ENCODE measurements at regions not wholly inside any gene's neighbourhood (a gene's known extent, or its start where the extent isn't known, plus 50 kb on each side); places are given as distances from the start of the nearest gene placed in this dataset.
A peak's percentile ranks its signal among the peaks of the same experiment; 100 is the strongest.

DNA sequence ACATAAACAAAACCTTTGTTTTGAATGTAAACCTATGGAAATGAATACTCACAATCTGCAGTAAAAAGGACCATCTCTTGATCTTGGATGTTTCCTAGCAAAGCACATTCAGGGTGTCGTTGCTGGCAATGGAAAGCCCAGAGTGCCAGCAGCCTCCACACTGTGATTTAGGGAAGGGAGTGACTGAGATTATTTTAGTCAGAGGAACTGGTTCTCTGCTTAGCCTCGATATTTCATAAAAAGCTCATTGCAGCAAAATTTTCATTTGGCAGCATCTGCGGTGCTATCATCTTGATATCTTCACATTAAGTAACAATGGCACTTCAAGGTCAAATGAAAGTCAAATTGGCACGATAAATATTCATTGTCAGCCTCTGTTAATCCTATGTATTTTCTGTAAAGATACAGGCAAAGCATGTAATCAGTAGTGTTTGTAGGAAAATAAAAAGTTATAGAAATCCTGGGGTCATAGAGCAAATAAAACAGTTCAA lies 116.0 kb downstream of the MACIR start:
- DNase-seq, result no peak

GRCh38 chr5:103373597-103374472 lies 115.3 kb downstream of the MACIR start:
- DNase-seq, result no peak

GRCh38 chr5:103371046-103371607 lies 112.6 kb downstream of the MACIR start:
- no peak for DNase-seq

DNA sequence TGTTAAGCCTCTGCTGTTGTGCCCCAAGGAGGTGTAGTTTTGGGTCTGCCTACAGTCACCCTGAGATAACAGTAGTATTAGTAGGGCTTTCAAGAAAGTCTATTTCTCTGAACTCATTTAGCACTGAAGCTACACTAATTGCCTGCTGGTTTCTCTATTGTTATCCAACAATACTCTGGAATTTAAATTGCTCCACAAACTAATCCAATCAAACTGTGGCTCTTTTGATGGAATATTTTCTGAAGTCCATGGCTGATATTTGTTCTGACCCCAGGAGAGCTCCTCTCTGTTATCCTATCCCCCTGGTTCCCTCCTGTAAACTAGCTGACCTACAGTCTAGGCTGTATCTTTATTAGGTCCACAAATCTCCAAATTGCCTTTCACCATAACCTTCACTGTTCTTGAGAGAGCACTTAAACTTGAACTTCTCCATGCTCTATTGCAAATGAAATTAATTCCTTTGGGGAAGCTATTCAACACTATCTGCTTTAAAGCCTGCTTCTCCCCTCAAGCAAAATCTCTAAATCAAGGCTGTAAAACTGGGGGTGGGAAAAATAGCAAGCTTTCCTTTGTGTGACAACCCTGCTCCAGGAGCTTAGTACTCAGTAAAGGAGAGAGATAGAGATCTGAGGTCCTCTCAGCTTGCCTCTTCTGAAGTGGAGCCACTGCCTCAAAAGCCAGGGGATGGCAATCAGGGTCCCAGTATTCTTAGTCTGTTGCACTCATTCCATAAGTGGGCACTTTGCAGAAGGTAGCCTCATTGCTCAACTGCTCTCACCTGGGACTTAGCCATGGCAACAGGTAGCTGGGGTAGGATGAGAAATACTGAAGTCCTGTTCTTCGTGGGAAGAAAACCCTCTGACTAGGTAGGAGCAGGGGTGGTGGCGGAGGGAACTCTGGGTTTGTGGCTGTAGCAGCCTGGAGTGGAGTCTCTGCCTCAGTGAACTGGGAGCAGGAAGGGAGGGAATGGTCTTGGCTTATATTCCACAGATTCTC lies 110.9 kb downstream of the MACIR start:
- no peak for DNase-seq

DNA sequence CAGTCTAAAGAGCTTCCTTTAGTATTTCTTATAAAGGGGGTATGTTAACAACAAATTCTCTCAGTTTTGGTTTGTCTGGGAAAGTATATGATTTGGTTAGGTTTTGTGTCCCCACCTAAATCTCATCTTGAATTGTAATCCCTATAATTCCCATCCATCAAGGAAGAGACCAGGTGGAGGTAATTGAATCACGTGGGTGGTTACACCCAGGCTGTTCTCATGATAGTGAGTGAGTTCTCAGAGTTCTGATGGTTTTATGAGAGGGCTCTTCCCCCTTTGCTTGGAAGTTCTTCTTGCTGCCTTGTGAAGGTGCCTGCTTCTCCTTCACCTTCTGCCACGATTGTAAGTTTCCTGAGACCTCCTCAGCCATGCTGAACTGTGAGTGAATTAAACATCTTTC lies 109.1 kb downstream of the MACIR start:
- DNase-seq, result no peak

DNA sequence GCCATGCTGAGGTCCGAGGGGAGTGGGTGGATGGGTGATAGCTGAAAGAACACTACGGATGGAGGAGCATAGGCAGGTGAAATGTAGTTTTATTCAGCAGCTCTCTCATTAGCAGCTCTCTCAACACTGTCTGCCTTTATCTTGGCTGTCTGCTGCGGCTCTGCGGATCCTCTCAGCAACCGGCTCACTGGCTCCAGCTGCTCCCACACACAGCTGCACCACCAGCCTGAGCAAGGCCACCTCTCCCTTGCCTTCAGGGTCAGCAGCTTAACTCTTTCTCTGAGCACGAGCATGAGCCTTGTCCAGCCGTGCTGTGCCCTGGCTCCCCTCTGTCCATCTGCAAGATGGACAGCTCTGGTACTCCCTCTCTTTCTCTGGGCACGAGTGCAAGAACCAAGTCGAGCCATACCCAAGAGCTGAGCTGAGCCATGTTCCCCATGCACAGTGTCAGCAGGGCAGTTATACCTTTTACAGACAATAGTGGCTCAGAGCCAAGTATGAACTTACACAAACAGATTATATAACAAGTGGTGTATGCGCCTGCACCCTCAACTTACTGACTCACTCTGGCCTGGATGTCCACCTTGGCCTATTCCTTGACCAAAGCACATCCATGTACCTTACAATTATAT lies 108.5 kb downstream of the MACIR start:
- DNase-seq, result no peak

GRCh38 chr5:103364074-103364473 lies 105.5 kb downstream of the MACIR start:
- no peak for DNase-seq

DNA sequence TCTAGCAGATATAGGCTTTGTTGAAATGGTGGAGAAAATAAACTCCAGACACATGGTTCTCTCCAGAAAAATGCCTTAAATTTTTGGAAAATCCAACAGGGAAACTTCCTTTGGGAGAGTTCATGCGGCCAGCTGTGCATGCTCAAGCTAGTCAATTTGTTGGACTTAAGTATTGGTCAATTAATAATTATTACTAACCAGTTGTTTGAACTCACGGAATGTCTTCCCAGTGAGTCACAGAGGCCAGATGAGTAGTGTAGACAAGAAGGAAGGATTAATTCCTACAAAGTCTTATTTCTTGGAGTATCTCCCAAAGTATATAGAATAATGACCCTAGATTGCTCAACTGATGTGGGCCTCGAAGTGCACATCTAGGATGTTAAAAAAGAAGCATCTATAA lies 103.6 kb downstream of the MACIR start:
- no peak for DNase-seq

DNA sequence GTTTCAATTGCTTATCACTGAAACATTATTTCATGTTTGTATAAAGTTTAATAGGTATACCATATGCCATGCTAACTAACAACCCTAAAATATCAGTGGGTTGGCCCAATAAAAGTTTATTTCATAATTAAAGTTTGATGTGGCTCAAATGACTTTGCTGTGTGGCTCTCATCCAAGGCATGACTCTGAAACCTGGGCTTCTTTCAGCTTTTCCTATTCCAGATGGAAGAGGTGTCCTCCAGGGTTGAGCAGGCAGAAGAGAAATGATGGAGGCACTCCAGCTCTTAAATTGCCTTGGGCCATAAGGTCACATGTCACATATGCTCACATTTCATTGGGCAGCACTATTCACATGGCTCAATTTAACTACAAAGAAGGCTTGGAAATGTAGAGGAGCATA lies 101.9 kb downstream of the MACIR start:
- no peak for DNase-seq

DNA sequence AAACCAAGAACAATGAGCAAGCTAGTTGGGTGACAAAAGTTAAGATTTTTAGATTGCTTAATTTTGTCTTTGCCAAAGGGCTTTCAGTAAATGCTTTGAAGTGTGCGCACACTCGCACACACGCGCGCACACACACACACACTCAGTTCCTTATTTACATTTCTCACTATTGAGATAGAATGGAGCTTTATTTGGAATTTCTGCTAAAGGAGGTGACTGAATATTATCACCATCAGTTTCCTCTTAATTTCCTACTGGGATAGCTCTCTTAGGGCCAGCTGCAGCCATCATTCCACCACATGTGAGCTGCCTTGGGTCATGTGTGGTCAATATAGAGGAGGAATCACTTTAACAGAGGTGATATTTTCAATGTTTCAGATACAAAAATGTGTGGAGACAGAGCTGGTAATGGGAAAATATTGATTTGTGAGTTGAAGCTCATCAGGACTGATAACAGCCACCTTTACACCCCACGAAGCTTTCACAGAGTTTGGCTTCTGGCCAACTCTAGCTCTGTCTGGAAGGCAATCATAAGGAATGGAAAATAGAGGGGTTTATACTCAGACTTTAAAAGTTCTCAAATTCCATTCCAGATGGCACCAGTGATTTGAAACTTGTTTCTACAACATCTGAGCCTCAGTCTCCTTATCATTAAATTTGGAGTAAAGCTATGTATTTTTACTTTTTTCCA lies 99.9 kb downstream of the MACIR start:
- DNase-seq, result peak; percentile 32

GRCh38 chr5:103357636-103358035 lies 99.1 kb downstream of the MACIR start:
- DNase-seq, result peak; percentile 32

DNA sequence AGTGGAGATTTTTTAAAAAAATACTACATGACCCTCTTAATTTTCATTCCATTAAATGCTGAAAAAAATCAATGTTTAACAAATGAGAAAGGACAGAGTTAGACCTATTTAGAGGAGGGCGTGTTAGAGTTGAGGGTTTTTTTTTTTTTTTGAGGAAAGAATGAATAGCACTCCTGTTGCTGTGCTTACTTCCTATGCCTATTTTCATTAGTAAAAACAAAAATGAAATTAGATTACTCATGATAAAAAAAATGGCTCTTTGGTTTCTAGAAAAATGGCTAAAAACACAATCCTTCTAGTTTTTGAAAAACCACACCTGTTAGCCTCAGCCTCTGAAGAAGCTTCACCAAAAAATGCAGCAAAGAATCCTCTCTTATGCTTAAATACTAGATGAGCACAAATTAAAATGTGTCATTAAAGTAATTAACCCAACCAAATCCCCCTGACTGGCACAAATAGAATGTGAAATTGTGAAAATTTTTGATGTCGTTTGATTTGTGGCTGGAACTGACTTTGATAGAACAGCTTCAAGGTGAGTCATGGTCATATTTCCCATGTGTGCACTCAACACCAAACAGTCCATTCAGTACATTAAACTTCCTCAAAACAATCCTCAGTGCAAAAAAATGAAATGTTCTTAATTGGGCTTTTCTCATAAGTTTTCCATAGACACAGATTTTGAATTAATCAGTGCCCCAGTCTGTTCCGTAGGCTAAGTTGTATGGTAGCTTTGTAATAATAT lies 98.0 kb downstream of the MACIR start:
- no peak for DNase-seq

DNA sequence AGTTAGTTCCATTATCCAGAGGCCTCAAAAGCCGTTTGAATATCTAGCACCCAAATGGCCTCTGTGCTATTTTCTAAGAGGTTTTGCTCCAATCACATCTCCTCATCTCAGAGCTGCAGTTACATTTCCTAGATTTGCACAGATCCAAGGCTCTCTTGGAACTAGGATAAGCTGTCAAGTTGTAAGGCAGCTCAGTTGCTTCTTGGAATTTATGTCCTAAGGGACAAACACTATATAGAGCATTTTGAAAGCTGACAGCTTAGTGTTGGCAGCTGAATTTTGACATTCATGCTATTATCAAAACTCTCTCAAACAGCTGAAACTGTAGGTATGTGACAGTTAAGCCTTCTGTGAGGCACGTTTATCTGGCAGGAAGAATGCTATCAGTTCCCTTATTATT lies 97.0 kb downstream of the MACIR start:
- DNase-seq, result no peak

DNA sequence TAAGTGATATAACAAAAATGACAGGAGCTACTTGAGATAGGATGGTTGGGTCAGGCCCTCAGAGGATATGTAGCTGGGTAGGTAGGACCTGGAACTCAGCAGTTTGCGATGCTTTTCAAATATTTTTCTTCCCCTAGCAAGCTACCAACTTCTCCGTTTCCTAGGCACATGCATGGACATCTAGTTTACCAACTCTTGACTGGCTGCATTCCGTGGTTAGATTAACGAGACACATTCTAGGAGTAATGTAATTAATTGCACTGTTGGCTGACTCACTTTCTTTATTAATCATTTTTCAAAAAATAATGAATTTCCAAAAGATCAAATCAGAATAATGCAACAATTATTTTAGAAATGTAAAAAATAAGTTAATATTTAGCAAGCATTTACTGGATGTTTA lies 95.9 kb downstream of the MACIR start:
- no peak for DNase-seq

- no peak for DNase-seq
Observed at GRCh38 chr5:103353581-103353980, 95.0 kb downstream of the MACIR start.

GRCh38 chr5:103347716-103348423 lies 89.3 kb downstream of the MACIR start:
- DNase-seq, result no peak

DNA sequence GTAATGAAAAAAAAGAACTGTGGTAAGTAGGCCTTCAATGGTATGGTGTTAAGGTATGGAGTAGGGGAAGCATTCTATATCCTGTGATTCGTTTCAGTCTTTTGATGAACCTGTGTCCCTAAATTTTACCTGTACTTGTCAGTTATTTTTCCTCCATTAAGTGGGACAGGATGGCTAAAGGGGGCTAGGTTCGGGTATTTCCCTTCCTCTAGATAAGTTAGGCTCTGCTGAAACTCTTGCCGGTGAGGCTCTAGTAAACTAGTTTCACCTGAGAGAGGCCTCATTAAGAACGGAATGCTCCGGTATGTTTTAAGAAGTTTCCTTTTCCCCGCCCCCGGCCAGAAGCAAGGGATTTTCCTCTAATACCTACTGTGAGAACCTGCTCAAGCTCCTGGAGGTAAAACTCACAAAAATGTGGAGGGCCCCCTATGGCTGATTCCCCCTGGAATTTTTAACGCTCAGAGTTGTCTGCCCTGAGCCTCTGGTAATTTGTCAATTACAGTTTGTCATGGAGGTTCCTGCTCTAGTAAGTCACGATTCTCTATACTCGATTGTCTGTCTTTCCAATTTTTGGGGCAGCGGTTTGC lies 87.7 kb downstream of the MACIR start:
- DNase-seq, result no peak

DNA sequence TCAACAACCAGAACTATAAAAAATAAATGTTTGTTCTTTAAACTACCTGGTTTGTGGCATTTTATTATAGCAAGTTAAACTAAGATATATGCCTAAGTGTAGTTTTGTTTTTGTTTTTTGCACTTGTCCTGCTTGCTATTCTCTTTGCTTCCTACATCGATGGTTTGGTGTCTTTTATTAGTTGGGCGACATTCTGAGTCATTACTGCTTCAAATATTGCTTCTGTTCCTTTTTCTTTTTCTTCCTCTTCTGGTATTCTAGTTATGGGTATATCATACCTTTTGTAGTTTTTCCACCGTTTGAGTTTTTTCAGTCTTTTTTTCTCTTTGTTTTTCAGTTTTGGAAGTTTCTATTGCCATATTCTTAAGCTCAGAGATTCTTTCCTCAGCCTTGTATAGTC lies 86.9 kb downstream of the MACIR start:
- DNase-seq, result no peak

- DNase-seq, result no peak
Observed at GRCh38 chr5:103340717-103341388, 82.3 kb downstream of the MACIR start.

DNA sequence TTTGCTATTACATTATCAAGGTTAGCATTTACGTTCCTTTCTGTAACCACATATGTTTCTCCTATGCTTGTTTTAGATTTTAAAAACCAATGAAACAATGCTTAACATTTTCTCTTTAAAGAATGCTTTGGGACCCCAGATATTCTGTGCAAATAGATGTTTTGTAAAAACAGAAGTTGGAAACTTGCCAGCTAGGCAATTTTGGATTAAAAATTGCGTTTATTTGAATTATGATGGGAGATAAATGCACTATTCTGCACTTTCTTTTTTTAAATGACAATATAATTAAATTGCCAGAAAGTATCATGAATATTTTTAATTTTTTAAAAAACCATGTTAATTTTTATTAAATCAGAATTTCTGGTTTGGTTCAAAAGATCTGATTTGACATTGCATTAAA lies 81.6 kb downstream of the MACIR start:
- DNase-seq, result no peak
